B cell (primary cell): ENCODE measurements at regions not wholly inside any gene's neighbourhood (a gene's known extent, or its start where the extent isn't known, plus 50 kb on each side); places are given as distances from the start of the nearest gene placed in this dataset.

ENCODE experiments used
- ATAC-seq: fragments of 200-7000 bp; cut with Tn5 transposase; one replicate; pipeline ENCODE4 v1.10.0; 2021; ENCODE audit warnings: low read depth, mild to moderate bottlenecking, moderate number of reproducible peaks, moderate library complexity
- CTCF ChIA-PET: fragments of 350-600 bp; sonication (Branson Sonifier 250); formaldehyde crosslinking; loops from one replicate; lab custom pipeline; 2021; ENCODE audit warnings: antibody characterized with exemption, inconsistent platforms; lab: Charles Lee
- POLR2A ChIA-PET: fragments of 350-600 bp; sonication (Branson Sonifier 250); formaldehyde crosslinking; loops from one replicate; lab custom pipeline; 2021; ENCODE audit warnings: antibody characterized with exemption; lab: Charles Lee
- DNase-seq: peaks from one replicate; pipeline ENCODE4 v3.0.0; 2013
- H2AFZ ChIP-seq: 2 replicates; pipeline ENCODE4 v1.6.1; 2012; ENCODE audit warnings: mild to moderate bottlenecking, low read depth, low read length; ENCODE audit not compliant: insufficient read depth, poor library complexity, severe bottlenecking
- H3K27ac ChIP-seq, 2 donors: 1 replicate in 1 of 2; 2 replicates in 1 of 2; pipeline ENCODE4 v1.5.1; 2012 to 2013; ENCODE audit warnings: low read length in 2 of 2, mild to moderate bottlenecking in 2 of 2, moderate library complexity in 1 of 2
- H3K27me3 ChIP-seq, 4 experiments: fragments of 200-600 bp in 1 of 4; sonication (generic) in 1 of 4; replicated peaks in 1 of 4; 1 replicate in 2 of 4; 2 replicates in 2 of 4; pipeline versions ENCODE4 v1.6.1 to v1.7.0; 2013 to 2016; ENCODE audit warnings: low read length in 3 of 4, mild to moderate bottlenecking in 2 of 4, mixed read lengths in 1 of 4, moderate library complexity in 1 of 4; ENCODE audit not compliant: insufficient read depth in 4 of 4, control insufficient read depth in 3 of 4; ENCODE audit errors: control extremely low read depth in 1 of 4
- H3K36me3 ChIP-seq, 2 experiments: replicated peaks in 1 of 2; 1 replicate in 1 of 2; 2 replicates in 1 of 2; pipeline versions ENCODE4 v1.6.1 to v1.7.1; 2013; ENCODE audit warnings: low read length in 1 of 2; ENCODE audit not compliant: insufficient read depth in 2 of 2, control insufficient read depth in 1 of 2; ENCODE audit errors: control extremely low read depth in 1 of 2, extremely low read depth in 1 of 2
- H3K4me1 ChIP-seq, 2 donors: fragments of 200-600 bp in 1 of 2; sonication (generic) in 1 of 2; 1 replicate in 1 of 2; 2 replicates in 1 of 2; pipeline versions ENCODE4 v1.5.1 to v1.6.1; 2013 to 2017; ENCODE audit warnings: low read length in 2 of 2; ENCODE audit not compliant: control insufficient read depth in 2 of 2, insufficient read depth in 2 of 2
- H3K4me2 ChIP-seq: replicated peaks from 2 replicates; pipeline ENCODE3; 2012; ENCODE audit warnings: mild to moderate bottlenecking, low read depth, low read length; ENCODE audit not compliant: poor library complexity, severe bottlenecking
- H3K4me3 ChIP-seq, 5 experiments: fragments of 200-600 bp in 1 of 5; sonication (generic) in 1 of 5; 1 replicate in 3 of 5; 2 replicates in 2 of 5; pipeline versions ENCODE4 v1.5.1 to v1.7.0; 2011 to 2016; ENCODE audit warnings: low read length in 4 of 5, mild to moderate bottlenecking in 4 of 5, low read depth in 2 of 5, control low read depth in 1 of 5, moderate library complexity in 1 of 5; ENCODE audit not compliant: insufficient read depth in 1 of 5; ENCODE audit errors: control extremely low read depth in 1 of 5, extremely low read depth in 1 of 5
- H3K79me2 ChIP-seq: fragments of 200-600 bp; sonication (generic); one replicate; pipeline ENCODE4 v1.6.0; 2016; ENCODE audit warnings: low read length; ENCODE audit not compliant: control insufficient read depth, insufficient read depth
- H3K9ac ChIP-seq: fragments of 200-600 bp; sonication (generic); 2 replicates; pipeline ENCODE4 v1.6.1; 2017; ENCODE audit warnings: mild to moderate bottlenecking, low read length, moderate library complexity
- H3K9me3 ChIP-seq, 3 donors: one replicate each; pipeline versions ENCODE4 v1.6.1 to v1.7.1; 2013; ENCODE audit warnings: low read length in 2 of 3; ENCODE audit not compliant: control insufficient read depth in 2 of 3, insufficient read depth in 1 of 3; ENCODE audit errors: control extremely low read depth in 1 of 3
- H4K20me1 ChIP-seq: 2 replicates; pipeline ENCODE4 v1.6.0; 2012; ENCODE audit warnings: mild to moderate bottlenecking, low read length; ENCODE audit not compliant: insufficient read depth, control insufficient read depth, poor library complexity, severe bottlenecking
- H3K27ac Mint-ChIP-seq: one replicate; pipeline ENCODE4 v1.8.0; 2021; ENCODE audit warnings: mixed read lengths
- H3K27me3 Mint-ChIP-seq: one replicate; pipeline ENCODE4 v1.8.0; 2021; ENCODE audit warnings: mixed read lengths
- H3K4me1 Mint-ChIP-seq: one replicate; pipeline ENCODE4 v1.8.0; 2021; ENCODE audit warnings: mixed read lengths
- H3K4me3 Mint-ChIP-seq: one replicate; pipeline ENCODE4 v1.8.0; 2021; ENCODE audit warnings: mixed read lengths
- H3K9me3 Mint-ChIP-seq: one replicate; pipeline ENCODE4 v1.8.0; 2022; ENCODE audit warnings: mixed read lengths; ENCODE audit not compliant: insufficient read depth
- CTCF ChIP-seq: fragments of 200-600 bp; IDR thresholded peaks from one replicate; pipeline ENCODE4 v1.8.0; 2022; ENCODE audit warnings: antibody characterized with exemption, mild to moderate bottlenecking
- EZH2 ChIP-seq: IDR thresholded peaks from 2 replicates; pipeline ENCODE4 v1.6.1; 2012; ENCODE audit warnings: borderline replicate concordance, low read depth, mild to moderate bottlenecking, moderate library complexity, low read length; ENCODE audit not compliant: insufficient read depth, poor library complexity, severe bottlenecking
- WGBS: methylation state at CpG from one replicate; pipeline ENCODE4 v1.1.5; 2013; ENCODE audit warnings: missing lambda C conversion rate; ENCODE audit not compliant: insufficient coverage; 5-methylcytosine and 5-hydroxymethylcytosine counted together
- intact Hi-C: fragments of 100-400 bp; cut with micrococcal nuclease; formaldehyde crosslinking; loops from one replicate; pipeline ENCODE4 v1.10.0; 2022

GRCh38 chr20:60407938-60408337, 449.7 kb downstream of the CDH26 start:
- Histone ChIP-seq H3K9ac (no peak overlapping the region), H3K4me1 (no peaks in the 10 kb centered on the region), H3K4me2 (no peak overlapping the region), H3K36me3 (no peaks in the 10 kb centered on the region), H3K27ac (no peak overlapping the region), H3K27me3 (no peaks in the 10 kb centered on the region), H3K4me3 (no peak overlapping the region), H3K79me2 (no peaks in the 10 kb centered on the region), H2AFZ (no peak overlapping the region), H4K20me1 (no peaks in the 10 kb centered on the region), H3K9me3 (peaks cover 0 to 3% (median 2%) of the 10 kb centered on the region in 3 donors)
- Mint-ChIP-seq H3K27me3 (no peaks in the 10 kb centered on the region), H3K9me3 (peaks cover 2% of the 10 kb centered on the region), H3K4me1 (no peaks in the 10 kb centered on the region), H3K27ac (no peak overlapping the region), H3K4me3 (no peak overlapping the region)
- no peak for TF ChIP-seq EZH2
- no peak for TF ChIP-seq CTCF
- CTCF ChIA-PET: no interaction called here
- ATAC-seq (no peak), DNase-seq (no peak)
- intact Hi-C loops: no loop called here
- POLR2A ChIA-PET: no interaction called here
- WGBS: 20% methylated on average over 1 of the region's 1 CpG

- Mint-ChIP-seq H3K27me3 (no peaks in the 10 kb centered on the region), H3K4me3 (no peak overlapping the region)
- WGBS: 42% methylated on average over 3 of the region's 4 CpGs
Measured at GRCh38 chr20:60408435-60408834, 450.2 kb downstream of the CDH26 start.

More at GRCh38 chr20:60408435-60408834, 450.2 kb downstream of the CDH26 start:
- CTCF ChIA-PET: no interaction called here
- POLR2A ChIA-PET: no interaction called here
- no peak for TF ChIP-seq EZH2
- no peak for TF ChIP-seq CTCF
- DNase-seq (no peak), ATAC-seq (no peak)
- intact Hi-C loops: no loop called here
- H3K79me2 ChIP-seq: no peaks in the 10 kb centered on the region
- no peak overlapping the region for H3K9ac ChIP-seq
- H3K27me3 ChIP-seq: no peaks in the 10 kb centered on the region
- Mint-ChIP-seq H3K27ac (no peak overlapping the region), H3K4me1 (no peaks in the 10 kb centered on the region), H3K9me3 (peaks cover 2% of the 10 kb centered on the region)
- no peak overlapping the region for H3K4me2 ChIP-seq
- no peaks in the 10 kb centered on the region for H3K36me3 ChIP-seq
- H3K27ac ChIP-seq: no peak overlapping the region
- no peak overlapping the region for H2AFZ ChIP-seq
- peaks cover 0 to 3% (median 2%) of the 10 kb centered on the region in 3 donors for H3K9me3 ChIP-seq
- H3K4me3 ChIP-seq: no peak overlapping the region
- no peaks in the 10 kb centered on the region for H4K20me1 ChIP-seq
- H3K4me1 ChIP-seq: no peaks in the 10 kb centered on the region
